HCT116 (cell line): ENCODE measurements at regions not wholly inside any gene's neighbourhood (a gene's known extent, or its start where the extent isn't known, plus 50 kb on each side); places are given as distances from the start of the nearest gene placed in this dataset.

Experiments used
- CEBPB ChIP-seq: IDR thresholded peaks from 2 replicates; pipeline ENCODE4 v1.6.1; 2012; ENCODE audit warnings: low read depth
- EZH2 ChIP-seq: fragments of 200-600 bp; sonication (generic); IDR thresholded peaks from 2 replicates; pipeline ENCODE4 v1.6.1; 2017; ENCODE audit warnings: antibody characterized with exemption, mixed run types
- EZH2phosphoT487 ChIP-seq: fragments of 200-600 bp; IDR thresholded peaks from 2 replicates; pipeline ENCODE4 v1.6.1; 2018; ENCODE audit warnings: antibody characterized with exemption, borderline replicate concordance
- FOSL1 ChIP-seq: IDR thresholded peaks from 2 replicates; pipeline ENCODE4 v1.6.1; 2012; ENCODE audit warnings: low read depth
- POLR2A ChIP-seq: IDR thresholded peaks from 2 replicates; pipeline ENCODE4 v1.7.0; 2011; ENCODE audit warnings: borderline replicate concordance; ENCODE audit not compliant: insufficient read depth, insufficient read length; ENCODE audit errors: extremely low read depth
- POLR2AphosphoS5 ChIP-seq: IDR thresholded peaks from 2 replicates; pipeline ENCODE4 v1.6.1; 2011; ENCODE audit warnings: mild to moderate bottlenecking, low read depth, low read length, moderate library complexity
- REST ChIP-seq: IDR thresholded peaks from 2 replicates; pipeline ENCODE4 v1.6.1; 2012; ENCODE audit warnings: low read depth
- YY1 ChIP-seq: IDR thresholded peaks from 2 replicates; pipeline ENCODE4 v1.6.1; 2011; ENCODE audit warnings: low read length, low read depth, moderate library complexity, mild to moderate bottlenecking; ENCODE audit not compliant: insufficient replicate concordance; ENCODE audit errors: extremely low read depth
- ZBTB33 ChIP-seq: IDR thresholded peaks from 2 replicates; pipeline ENCODE4 v1.6.1; 2011; ENCODE audit warnings: mild to moderate bottlenecking, low read length, moderate library complexity; ENCODE audit not compliant: insufficient replicate concordance; ENCODE audit errors: extremely low read depth
- ZFX ChIP-seq: fragments of 450-650 bp; IDR thresholded peaks from 2 replicates; pipeline ENCODE4 v1.6.1; 2017
- ZNF274 ChIP-seq: fragments of 200-500 bp; sonication (Bioruptor generic); IDR thresholded peaks from 2 replicates; pipeline ENCODE4 v1.6.1; 2014; ENCODE audit warnings: mild to moderate bottlenecking, low read depth, low read length, inconsistent platforms
- TF ChIP-seq, protein P1 (sequence below), 3 experiments: fragments of 200-600 bp in 1 of 3; sonication (generic) in 1 of 3; IDR thresholded peaks in 2 of 3; conservative IDR thresholded peaks in 1 of 3; 2 replicates each; pipeline ENCODE4 v1.5.1; 2012 to 2017; ENCODE audit warnings: low read depth in 2 of 3, low read length in 2 of 3, antibody characterized with exemption in 1 of 3, borderline replicate concordance in 1 of 3, control low read depth in 1 of 3, mild to moderate bottlenecking in 1 of 3, mixed read lengths in 1 of 3, mixed run types in 1 of 3, moderate library complexity in 1 of 3; ENCODE audit not compliant: insufficient read depth in 1 of 3
- TF ChIP-seq, protein P2 (sequence below): IDR thresholded peaks from 2 replicates; pipeline ENCODE4 v1.6.1; 2012

DNA sequence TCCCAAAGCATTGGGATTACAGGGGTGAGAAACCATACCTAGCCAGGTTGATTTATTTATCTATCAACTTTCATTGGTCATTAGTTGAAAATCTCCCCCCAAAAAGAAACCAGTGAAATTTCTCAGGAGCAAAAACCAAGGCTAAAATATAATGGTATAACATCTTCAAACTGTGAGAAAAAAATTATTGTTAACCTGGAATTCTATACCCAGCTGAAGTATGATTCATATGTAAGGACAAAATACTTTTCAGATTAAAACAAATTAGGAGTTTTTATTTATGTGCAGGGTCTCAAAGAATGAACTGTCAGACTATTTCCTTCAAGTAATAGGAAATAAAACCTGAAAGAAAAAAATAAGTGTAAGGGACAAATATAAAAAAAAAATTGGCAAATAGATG is 1053.9 kb downstream of the UQCRFS1 start:
- no peak for TF ChIP-seq POLR2AphosphoS5
- TF ChIP-seq, protein P1, sequence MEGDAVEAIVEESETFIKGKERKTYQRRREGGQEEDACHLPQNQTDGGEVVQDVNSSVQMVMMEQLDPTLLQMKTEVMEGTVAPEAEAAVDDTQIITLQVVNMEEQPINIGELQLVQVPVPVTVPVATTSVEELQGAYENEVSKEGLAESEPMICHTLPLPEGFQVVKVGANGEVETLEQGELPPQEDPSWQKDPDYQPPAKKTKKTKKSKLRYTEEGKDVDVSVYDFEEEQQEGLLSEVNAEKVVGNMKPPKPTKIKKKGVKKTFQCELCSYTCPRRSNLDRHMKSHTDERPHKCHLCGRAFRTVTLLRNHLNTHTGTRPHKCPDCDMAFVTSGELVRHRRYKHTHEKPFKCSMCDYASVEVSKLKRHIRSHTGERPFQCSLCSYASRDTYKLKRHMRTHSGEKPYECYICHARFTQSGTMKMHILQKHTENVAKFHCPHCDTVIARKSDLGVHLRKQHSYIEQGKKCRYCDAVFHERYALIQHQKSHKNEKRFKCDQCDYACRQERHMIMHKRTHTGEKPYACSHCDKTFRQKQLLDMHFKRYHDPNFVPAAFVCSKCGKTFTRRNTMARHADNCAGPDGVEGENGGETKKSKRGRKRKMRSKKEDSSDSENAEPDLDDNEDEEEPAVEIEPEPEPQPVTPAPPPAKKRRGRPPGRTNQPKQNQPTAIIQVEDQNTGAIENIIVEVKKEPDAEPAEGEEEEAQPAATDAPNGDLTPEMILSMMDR (IDR thresholded peaks at IDR 0.05 in 2 of 3, conservative IDR thresholded peaks at IDR 0.05 in 1 of 3; ENCODE audit: borderline replicate concordance in 1 of 3, insufficient read depth in 1 of 3, low read depth in 2 of 3, low read length in 2 of 3): no peak
- no peak for TF ChIP-seq REST
- no peak for TF ChIP-seq EZH2
- no peak for TF ChIP-seq ZNF274
- no peak for TF ChIP-seq FOSL1
- TF ChIP-seq ZFX: no peak
- no peak for TF ChIP-seq POLR2A
- no peak for TF ChIP-seq EZH2phosphoT487
- TF ChIP-seq, protein P2, sequence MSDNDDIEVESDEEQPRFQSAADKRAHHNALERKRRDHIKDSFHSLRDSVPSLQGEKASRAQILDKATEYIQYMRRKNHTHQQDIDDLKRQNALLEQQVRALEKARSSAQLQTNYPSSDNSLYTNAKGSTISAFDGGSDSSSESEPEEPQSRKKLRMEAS: no peak
- TF ChIP-seq ZBTB33: no peak
- TF ChIP-seq YY1: no peak
- TF ChIP-seq CEBPB: no peak
